CD4-positive, alpha-beta T cell treated with Interferon alpha-2 for 1 hour (primary cell): ENCODE measurements at regions not wholly inside any gene's neighbourhood (a gene's known extent, or its start where the extent isn't known, plus 50 kb on each side); places are given as distances from the start of the nearest gene placed in this dataset.

Source experiments
- DNase-seq, 2 donors: peaks; one replicate each; pipeline ENCODE4 v3.0.0-alpha.2; 2020 to 2022

DNA sequence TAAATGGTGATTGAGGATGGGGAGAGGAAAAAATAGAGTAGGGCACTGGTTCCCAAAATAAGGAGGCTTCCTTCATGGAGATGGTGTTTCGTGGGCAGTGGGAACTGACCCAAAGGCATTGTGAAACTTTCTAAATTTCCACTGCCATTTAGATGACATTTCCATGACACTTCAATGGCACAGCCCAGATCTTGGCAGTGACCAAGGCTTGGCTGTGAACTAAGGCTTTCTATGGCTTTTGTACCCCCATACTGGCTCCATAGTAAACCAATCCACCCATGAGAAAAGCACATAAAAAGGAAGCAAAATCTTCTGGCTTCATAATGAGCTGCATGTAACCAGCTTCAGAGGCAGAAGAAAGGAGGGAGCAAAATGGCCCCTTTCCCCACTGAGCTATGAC is 321.0 kb upstream of the TLE4 start:
- DNase-seq: no peak

DNA sequence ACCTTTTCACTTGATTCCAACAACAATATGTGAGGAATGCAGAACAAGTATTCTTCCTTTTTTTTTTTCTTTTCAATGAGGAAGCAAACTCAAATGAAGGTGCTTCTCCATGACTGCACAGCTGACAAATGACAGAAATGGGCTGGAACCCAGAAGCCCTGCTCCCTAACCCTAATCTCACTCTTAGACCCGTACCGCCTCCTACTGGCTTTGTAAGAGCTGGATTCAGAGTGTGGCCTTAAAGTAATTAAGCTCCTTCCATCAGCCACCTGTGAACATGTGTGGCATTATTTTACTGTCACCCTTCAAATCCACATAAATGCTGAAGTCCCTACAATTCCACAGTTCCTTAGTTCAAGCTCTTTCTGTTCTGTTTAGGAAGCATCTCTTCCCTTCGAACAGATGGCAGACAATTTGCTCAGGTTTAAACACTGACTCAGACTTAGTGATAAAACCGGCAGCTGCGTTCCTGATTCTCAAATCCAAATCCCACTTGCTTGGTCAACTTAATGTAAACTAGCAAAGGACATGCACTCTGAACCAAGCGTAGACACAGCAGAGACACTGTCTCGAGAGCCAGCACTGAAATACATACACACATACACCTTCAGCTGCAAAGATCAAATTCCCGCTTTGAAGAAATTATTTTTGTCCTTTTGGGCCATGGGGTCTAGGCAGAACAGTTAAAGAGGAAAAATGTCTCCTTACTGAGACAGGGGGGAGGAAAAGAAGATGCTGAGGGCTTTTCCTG is 316.7 kb upstream of the TLE4 start:
- DNase-seq: no peak

DNA sequence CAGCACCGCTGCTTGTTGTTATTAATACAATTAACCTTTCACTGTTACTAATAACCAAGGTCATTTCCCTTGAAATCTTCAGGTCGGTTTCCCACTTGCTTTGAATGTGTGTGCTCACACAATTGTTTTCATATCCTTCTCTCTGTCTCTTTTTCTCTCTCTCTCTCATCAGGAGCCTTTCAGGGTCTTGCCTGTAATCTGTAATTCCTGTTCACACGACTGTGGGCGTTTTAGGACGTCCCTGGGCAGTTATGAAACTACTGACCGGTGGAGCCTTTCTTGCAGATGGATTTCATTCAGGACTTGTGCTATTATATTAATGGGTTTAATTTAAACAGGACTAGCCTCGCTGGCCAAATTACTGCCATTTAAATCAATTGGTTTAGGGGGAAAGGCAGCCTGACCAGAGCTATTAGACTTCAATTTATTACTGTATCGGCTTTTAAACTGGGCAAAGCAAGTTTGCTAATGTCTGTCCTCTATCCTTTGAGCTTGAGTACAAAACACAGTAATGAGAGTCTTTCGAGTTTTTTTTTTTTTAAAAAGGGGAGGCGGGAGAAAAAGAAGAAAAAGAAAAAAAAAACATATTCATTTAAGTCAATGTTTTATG is 316.0 kb upstream of the TLE4 start:
- DNase-seq: no peak

DNA sequence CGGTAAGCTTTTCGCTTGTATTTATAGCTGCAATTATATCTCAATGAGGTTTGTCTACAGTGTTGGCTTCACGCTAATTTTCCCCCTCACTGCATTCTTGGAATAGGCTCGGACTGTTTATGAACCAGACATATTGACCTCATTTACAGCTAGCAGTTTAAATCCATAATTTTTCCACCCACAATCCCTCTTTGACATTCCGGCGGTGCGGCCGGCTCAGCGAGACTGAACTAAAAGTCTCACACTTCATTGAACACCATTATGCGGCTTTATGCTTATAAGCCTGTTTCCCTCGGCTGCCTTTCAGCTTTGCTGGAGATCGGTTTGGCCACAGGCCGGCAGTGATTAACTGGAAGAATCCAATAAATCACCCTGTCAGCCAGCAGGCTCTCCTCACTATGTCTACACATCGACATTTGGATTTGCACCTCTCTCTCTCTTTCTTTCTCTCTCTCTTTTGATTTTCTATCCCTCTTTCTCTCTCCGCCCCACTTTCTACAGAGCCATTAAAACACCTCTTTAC is 315.0 kb upstream of the TLE4 start:
- DNase-seq: no peak

DNA sequence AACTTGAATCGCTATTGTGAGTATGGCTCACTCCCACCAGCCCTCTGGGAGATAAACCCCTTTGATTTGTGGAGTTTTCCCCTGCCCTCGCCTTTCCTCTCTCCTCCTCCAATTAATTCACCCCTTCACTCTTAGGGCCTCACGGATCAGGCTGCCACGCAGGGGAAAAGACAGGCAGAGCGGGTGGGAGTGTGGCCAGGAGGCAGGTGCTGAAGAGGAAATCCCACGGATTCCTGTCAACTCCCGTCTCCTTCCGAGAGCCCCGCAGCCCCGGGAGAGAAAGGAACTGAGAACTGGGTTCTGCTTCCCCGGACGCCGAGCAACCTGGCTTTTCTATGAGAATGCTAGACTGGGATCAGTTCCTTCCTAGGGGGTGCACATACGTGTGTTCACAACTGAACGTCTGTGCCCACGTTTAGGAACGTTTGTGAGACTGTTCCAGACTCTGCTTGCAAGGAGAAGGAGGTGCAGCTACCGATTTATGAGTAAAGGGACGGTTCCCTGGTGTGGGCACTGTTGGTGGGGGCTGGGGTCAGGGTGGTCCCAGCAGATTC is 314.5 kb upstream of the TLE4 start:
- DNase-seq: no peak

DNA sequence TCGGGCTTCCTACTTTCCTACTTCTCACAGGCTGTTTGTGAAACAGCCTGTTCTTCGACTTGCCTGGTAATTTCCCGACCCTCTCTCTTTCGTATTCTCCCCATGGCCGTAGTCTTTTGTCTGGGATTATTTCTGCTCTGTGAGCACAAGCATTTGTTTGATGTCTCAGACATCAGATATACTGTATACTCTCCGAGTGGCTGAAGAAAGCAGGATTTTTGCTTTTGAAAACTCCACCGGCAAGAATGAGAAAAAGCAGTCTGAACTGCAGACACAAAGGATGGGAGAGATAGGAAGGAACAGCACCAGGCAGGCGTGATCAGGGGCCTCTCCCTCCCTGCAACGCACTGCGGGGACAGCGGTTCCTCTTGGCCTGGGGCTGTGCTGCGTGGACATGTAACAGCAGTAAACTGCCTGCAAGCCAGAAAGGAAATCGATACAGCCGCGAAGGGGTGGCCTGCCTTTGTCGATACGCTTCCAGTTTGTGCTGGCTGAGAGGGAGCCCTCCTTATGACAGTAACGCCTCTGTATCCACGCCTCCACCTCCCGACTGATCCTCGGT is 313.9 kb upstream of the TLE4 start:
- no peak for DNase-seq

DNA sequence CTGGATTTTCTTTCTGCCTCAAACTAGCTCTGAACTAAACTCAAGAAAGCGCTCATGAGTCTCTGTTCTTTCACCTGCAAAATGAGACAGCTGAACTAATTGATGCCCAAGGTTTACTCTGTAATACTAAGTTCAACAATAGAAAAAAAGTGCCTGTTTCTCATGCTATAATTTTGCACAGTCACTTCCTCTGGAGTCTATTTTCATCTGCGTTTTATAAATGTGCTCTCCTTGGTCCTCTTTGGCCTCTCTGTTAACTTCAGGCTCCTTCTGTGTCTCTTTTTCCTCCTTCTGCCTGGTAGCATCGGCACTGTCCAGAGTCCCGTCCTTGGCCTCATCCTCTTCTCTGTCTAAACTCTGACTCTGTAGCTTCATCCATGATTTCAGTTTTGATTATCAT is 311.9 kb upstream of the TLE4 start:
- DNase-seq: no peak

DNA sequence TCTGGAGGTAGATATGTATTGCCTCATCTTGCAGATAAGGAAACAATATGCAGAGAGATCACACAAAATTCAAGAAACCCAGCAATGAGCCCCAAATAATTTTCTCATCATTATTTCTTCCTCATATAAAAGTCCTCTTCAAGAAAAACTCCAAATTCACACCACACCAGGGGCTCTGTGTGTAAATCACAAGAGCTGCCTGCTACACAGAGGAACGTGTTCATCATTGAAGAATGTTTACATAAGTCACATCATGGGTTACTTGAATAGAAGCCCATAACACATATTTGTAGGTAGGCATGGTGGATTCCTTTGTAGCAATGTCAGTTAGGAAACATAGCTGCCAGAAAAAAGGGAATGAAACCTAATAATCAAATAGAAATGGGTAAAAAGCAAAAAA is 308.1 kb upstream of the TLE4 start:
- no peak for DNase-seq

DNA sequence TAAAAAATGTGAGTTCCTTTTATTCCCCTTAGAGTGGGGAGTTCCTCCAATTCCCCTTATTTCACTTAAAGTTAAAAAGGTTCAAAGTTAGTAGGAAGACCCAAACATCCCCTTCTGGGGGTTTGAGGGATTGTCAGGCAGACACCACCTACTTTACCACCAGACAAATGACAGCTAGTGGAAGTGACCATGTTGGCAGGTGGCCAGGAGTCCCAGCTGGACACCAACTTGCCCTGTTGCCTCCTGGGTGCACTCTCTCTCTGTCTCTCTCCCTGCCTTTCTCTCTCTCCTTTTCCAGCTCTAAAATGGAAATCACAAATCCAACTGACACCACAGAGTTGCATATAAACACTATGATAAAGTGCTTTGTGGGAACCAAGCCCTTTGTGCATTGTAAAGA is 307.7 kb upstream of the TLE4 start:
- no peak for DNase-seq

DNA sequence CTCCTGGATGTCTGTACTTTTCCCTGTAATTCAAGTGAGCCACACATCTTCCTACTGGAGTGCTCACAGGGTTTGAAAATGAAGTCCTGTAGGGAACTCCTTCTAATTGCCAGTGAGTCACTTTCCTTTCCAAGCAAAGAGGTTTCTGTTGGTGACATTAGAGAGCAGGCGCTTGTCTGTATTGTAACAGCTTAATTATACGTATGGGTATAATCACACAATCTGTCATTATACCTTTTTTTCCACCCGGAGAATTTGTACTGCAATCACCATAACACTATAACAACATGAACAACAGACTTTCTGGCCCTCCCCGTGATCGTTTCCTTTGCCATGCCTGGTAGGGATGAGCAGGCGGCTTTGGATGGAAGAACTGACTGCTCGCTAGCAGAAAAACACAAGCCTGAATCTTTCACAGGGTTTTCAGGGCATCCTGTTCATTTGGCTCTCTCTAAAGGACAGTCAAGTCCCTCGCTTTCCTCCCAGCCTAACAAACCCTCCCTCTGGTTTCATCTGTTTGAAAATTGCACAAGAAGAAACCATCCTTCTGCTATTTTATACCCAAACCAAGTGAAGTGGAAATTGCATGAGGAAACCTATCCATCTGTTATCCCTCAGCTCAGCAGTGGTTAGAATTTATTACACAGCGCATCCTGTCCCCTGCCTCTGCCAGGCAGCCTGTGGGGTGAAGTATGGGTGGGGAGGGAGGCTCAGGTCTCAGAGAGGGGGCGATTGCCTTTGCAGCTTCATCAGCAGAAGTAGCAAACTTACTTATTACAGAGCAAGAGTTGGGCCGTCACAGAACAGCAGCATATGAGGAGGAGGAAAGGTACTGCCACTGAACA is 307.0 kb upstream of the TLE4 start:
- DNase-seq: no peak

DNA sequence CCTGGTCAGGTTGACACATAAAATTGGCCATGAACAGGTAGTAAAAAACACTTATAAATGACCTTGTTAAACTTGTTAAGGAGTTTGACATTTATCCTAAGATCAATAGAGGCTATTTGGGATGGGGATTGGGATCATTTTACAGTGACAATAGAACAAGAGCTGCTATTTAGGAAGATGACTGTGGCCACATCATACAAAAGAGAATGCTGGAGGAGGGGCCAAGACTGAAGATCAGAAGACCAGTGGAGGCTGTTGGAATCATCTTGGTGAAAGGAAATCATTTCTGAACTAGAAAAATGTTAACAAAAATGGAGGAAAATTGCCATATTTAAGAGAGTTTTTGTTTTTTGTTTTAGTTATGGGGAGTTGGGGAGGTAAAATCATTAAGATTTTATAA is 304.8 kb upstream of the TLE4 start:
- DNase-seq: no peak

DNA sequence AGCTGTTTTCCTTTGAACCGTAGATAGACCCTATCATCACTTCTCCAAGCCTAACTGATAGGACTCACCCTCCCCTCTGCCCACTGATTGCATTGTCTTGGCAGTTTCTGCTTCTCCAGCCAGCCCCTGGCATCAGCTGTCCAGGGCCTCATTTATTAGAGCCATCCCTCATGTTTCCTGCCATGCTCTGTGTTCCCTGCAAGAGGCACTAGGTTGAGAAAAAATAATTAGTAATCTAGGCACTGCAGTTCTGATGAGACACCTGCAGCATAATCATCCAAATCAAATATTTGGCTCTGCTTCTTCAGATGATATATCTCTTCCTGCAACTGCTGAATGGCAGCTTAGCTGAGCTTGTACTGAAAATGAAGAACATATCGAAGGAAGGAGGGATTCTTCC is 303.0 kb upstream of the TLE4 start:
- no peak for DNase-seq

DNA sequence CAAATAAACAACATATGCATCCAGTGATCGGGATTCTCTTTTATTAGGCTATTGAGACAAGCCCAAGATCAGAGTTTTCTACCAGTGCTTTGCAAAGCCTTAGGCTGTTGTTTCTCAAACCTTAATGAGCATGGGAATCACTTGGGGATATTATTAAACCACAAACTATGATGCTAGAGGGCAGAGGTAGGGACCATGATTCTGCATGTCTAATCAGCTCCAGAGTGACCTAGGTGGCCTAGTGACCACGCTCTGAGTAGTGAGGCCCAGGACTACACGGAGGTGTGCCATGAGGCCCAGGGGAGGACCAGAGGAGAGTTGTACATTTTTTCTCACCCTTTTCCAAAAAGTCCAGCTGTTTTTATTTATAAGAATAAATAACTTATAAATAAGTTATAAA is 298.5 kb upstream of the TLE4 start:
- no peak for DNase-seq

DNA sequence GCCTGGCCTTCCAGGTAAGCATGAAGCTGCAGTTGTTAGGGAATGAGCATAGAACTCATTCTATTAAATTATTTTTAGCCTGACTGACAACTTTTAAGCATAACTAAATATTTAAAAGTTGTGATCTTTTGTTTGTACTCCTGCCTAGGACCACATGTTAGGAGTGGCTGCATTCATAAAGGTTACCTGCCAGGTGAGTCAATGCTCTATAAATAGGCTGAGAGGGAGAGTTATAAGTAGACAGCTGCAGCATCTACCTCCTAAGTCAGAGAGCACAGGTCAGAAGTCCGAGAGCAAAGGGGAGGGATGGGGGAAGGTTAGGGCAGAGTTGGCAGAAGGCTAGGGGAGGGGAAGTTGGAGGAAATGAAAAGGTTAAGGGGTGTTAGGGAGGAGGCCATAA is 292.4 kb upstream of the TLE4 start:
- no peak for DNase-seq

DNA sequence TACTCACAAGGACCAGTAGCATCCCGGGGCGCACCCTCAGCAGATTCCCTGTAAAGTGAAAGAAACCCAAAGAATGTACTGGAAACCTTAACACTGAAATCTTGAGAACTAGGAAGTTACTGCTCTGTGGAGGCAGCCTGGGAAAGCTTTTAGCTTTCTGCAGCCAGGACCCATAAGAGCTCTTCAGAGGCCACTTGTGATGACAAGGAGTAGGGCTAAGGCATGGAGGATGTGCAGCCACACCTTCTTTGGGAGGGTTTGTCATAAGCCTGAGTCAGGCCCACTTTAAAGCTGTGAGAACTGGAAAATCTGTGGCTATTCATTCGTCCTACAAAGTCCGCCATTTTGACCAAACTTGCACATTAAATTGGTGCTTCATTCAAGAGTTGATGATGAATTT is 291.1 kb upstream of the TLE4 start:
- DNase-seq: no peak

DNA sequence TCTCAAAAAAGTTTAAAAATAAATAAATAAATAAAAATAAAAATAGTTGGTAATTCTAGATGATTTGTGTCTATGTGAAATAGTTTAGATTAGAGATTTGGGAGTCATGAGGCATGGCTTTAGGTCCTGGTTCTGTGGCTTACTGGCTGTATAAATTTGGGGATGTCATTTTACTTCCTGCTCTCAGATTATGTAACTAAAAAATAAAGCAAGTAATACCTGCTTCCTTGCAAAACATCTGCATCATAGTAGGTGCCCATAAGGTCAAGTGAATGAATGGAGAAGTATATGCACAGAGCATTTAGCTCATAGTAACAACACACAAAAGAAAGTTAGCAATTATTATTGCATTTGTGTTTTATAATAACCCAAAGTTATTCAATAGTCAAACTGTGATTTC is 287.7 kb upstream of the TLE4 start:
- no peak for DNase-seq

DNA sequence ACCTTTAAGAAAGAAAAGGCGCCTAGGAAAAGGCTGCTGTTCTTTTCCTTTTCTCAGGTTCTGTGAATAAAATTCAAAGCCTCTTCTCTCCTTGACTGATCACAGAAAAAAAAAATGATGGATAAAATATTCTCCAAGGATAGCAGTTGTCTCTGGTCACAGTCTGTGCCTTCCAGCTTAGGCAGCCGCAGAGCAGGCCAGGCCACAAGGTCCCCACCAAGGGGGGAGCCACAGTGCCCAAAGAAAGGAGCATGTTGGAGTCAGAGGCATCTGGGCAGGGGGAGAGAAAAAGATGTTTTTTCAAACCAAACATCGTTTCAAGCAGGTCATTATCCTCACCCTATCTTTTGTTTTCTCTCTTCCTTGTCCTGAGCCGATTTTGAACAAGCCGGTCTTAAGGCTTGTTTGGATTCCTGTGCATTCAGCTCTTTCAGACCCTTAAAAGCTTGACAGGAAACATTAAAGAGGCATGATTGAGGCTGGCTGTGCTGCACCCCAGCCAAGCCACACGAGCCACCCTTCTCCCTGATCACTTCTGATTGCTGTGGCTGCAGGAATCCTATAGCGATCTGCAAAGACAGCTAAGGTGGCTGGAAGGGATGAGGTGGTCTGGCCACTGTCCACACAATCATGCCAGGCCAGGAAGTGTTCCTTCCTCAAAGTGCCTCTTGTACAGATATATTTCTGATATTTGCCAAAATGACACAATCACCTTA is 284.6 kb upstream of the TLE4 start:
- no peak for DNase-seq

DNA sequence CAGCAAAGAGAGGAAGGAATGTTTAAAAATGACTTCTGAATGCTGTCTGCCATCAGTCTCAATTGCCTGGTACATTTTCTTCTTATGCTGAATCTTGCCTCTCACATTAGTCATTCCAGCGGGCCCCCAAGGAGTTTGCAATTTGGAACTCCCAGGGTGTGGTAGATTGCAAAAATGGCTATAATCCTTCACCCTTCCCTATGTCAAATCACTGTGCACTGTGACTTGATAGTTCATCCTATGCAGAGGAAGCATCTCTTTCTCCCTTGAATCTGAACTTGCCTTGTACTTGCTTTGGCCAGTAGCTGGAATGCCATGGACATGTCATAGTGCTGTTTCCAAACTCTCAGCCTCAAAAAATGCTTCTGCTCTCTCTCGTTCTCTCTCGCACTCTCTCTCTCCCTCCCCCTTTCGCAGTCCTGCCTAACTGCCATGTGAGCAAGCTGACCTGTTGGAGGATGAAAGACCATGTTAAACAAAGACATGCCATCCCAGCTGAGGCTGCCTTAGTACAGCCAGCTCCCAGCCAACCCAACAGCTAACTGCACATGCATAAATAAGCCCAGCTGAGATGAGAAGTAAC is 284.0 kb upstream of the TLE4 start:
- no peak for DNase-seq

DNA sequence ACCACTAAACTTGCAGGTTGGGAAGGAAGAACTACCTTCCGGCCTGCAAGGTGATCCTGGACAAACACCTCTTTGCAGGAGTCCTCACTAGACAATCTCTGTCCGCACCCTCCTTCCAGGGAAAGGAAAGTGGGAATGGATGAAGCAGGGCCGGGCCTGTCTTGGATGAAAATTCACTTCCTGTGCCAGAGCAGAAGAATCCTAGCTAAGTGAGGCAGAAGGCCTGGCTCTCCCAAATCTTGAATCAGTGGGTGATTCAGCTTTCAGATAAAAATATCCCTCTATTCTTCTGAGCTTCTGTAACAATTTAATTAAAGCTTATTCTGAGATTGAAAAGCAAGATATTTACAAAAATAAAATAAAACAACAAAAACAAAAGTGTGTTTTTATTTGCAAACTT is 281.9 kb upstream of the TLE4 start:
- no peak for DNase-seq

DNA sequence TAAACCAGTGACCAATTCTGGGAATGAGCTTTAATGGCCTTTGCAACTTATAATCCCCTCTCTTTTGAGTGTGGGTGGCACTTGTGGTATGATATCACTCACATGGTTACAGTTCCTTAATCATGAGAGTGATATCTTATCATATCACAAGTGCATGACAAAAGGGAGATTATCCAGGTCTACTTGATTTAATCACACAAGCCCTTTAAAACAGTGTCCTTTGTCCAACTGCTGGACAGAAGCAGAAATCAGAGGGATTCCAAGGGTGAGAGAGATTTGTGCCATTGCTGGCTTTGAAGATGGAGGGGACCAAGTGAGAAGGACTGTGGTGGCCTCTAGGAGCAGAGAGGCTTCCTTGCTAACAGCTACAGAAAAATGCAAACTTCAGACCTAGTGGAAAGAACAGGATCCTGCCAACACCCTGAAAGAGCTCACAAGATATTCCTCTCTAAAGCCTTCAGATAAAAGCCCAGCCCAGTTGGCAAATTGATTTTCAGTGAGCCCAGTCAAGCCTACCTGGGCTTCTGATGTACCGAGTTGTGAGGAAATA is 279.0 kb upstream of the TLE4 start:
- DNase-seq: no peak

DNA sequence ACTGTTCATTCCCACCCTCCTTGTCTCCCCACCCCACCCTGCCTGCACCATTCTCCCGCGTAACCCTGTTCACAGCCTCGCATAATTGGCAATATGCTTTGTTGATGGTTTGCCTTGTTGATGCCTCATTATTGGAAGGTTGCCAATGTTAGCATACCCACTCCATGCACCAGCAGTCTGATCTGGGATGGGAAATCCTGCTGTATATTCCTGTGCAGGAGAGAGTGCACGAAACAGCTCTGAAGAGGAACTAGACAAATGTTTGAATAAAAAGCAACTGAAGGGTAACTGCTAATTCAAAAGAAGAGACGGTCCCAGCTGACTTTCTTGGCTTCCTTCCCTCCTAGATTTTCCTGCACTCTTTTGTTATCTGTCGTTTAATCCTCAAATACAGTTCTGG is 271.7 kb upstream of the TLE4 start:
- no peak for DNase-seq

DNA sequence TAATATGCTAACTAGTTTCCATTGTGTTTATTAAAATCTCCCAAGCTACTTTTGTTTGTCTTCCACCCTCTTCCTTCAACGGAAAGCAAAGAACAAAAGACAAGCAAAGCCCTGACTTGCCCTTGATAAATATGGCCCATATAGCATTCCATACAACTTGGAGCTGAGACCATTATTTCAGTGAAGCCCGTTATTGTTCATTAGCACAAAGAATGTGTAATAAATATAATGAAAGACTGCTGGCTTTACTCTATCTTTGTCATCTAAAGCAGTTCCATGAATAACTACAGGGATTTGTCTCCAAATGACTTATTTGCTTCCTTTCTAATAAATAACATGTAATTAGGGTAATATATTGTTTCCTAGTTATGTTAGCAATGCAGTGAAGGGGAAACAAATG is 270.7 kb upstream of the TLE4 start:
- no peak for DNase-seq
